Duodenal mucosa (tissue), 2 donors: ENCODE measurements at regions not wholly inside any gene's neighbourhood (a gene's known extent, or its start where the extent isn't known, plus 50 kb on each side); places are given as distances from the start of the nearest gene placed in this dataset.

Experiments
- H3K27ac ChIP-seq: one replicate; pipeline ENCODE4 v1.7.0; 2013; ENCODE audit warnings: low read depth, low read length
- H3K27me3 ChIP-seq, 2 donors: one replicate each; pipeline ENCODE4 v1.7.0; 2013; ENCODE audit warnings: low read length in 2 of 2, control low read depth in 1 of 2; ENCODE audit not compliant: insufficient read depth in 2 of 2, control insufficient read depth in 1 of 2
- H3K36me3 ChIP-seq, 2 donors: one replicate each; pipeline ENCODE4 v1.7.0; 2013; ENCODE audit warnings: low read length in 2 of 2, control low read depth in 1 of 2; ENCODE audit not compliant: insufficient read depth in 2 of 2, control insufficient read depth in 1 of 2
- H3K4me1 ChIP-seq, 2 donors: one replicate each; pipeline ENCODE4 v1.7.0; 2013; ENCODE audit warnings: low read length in 2 of 2, control low read depth in 1 of 2; ENCODE audit not compliant: insufficient read depth in 2 of 2, control insufficient read depth in 1 of 2
- H3K4me3 ChIP-seq, 2 donors: one replicate each; pipeline ENCODE4 v1.7.0; 2013; ENCODE audit warnings: low read length in 2 of 2, low read depth in 1 of 2
- H3K9ac ChIP-seq, 2 donors: one replicate each; pipeline ENCODE4 v1.7.0; 2013; ENCODE audit warnings: low read length in 2 of 2, low read depth in 1 of 2
- H3K9me3 ChIP-seq, 2 donors: one replicate each; pipeline ENCODE4 v1.7.0; 2013; ENCODE audit warnings: low read length in 2 of 2, control low read depth in 1 of 2; ENCODE audit not compliant: control insufficient read depth in 1 of 2

DNA sequence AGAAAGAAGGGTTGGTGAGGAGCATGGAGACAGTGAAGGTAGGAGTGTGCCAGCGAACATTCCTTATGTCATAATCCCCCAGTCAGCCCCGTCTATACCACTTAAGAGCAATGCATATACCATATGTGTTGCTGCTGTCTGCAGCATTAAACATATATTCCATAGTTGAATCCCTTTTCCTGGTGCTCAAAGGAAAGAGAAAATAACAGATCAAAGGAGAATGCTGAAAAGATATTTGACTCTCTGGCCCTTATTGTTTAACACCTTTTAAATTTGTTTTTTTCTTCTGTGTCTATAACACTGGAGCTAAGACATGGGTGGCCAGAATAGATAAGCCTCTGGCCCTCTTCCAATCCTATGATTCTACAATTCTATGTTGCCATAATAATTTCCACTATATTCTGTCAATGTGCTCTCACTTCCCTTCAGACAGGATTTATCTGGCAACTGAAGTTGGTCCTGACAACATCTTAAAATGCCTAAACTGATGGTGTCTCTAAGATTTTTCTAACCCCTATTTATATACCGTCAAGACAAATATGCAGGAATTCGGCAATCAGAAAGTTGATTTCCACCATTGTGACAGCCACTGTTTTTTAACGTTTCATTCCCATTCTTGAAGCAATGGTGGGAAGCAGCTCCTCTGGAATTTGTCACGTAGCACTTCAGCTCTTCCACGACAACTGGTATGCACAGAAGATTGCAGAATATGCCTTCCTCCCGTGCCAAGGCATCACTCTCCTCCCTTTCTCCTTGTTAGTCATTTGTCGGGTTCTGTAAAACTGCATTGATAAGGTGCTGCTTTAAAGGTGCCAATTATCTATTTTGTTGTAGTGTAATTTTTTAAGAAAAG lies 204.7 kb downstream of the BCAT1 start:
- no peaks in the 10 kb centered on the region for H3K27me3 ChIP-seq
- H3K9me3 ChIP-seq = no peaks in the 10 kb centered on the region
- no peaks in the 10 kb centered on the region for H3K36me3 ChIP-seq
- H3K4me1 ChIP-seq = no peaks in the 10 kb centered on the region
- no peak overlapping the region for H3K27ac ChIP-seq
- H3K4me3 ChIP-seq = no peak overlapping the region
- no peak overlapping the region for H3K9ac ChIP-seq

DNA sequence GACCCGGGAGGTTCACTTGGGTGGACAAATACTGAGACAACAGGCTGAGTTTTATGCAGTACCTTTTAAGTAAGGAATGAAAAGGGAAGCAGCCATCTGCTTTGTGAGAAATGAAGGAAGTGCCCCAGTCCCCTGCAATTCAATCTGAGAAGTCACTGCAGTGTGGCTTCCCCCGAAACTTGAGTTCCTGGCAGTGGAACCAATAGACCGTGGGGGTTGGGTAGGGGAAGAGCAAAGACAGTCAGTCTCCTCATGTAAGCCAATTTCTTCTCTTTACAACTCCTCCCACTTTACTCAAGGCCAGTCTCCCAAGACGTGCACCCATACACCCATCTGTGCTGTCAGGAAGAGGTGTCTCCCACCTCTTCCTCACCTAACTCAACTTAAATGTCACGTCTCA lies 206.5 kb downstream of the BCAT1 start:
- Histone ChIP-seq H3K36me3 (no peaks in the 10 kb centered on the region), H3K27me3 (no peaks in the 10 kb centered on the region), H3K4me1 (no peaks in the 10 kb centered on the region), H3K4me3 (no peak overlapping the region), H3K9me3 (no peaks in the 10 kb centered on the region), H3K27ac (no peak overlapping the region), H3K9ac (no peak overlapping the region)

- Histone ChIP-seq H3K36me3 (no peaks in the 10 kb centered on the region), H3K9me3 (no peaks in the 10 kb centered on the region), H3K27me3 (no peaks in the 10 kb centered on the region), H3K9ac (no peak overlapping the region), H3K4me3 (no peak overlapping the region), H3K27ac (no peak overlapping the region), H3K4me1 (no peaks in the 10 kb centered on the region)
These were observed 207.7 kb downstream of the BCAT1 start for GRCh38 chr12:24741216-24741615.

DNA sequence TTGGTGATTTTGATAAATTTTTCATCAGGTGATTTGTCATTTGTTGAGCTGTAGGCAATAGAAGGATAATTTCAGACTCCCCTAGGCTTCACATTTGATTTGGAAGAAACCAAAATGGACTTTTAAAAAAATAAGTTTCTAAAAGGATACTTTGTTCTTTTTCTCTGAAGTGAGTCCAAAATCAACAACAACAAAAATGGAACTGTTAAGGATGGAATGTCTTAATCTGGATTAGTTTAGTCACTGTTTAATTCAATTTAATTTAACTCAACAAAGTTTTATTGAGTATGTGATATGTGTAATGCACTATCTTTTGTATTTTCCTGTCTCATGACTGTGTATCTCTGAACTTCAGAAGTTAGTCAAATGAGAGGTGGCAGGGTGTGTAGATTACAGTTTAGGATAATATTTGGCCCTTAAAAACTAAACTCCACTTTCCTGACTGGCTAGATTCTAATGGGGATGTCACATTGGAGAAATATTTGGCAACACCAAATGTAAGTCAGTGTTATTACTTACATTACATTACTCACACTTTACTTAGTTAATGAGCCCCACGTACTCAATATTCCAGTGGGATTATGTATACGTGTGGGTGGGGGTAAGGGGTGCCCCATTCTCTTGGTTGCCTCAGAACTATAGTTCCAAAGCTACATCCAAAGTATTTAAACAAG lies 209.7 kb downstream of the BCAT1 start:
- H3K4me1 ChIP-seq = no peaks in the 10 kb centered on the region
- no peak overlapping the region for H3K27ac ChIP-seq
- H3K36me3 ChIP-seq = no peaks in the 10 kb centered on the region
- no peak overlapping the region for H3K4me3 ChIP-seq
- no peak overlapping the region for H3K9ac ChIP-seq
- H3K27me3 ChIP-seq = no peaks in the 10 kb centered on the region
- no peaks in the 10 kb centered on the region for H3K9me3 ChIP-seq

DNA sequence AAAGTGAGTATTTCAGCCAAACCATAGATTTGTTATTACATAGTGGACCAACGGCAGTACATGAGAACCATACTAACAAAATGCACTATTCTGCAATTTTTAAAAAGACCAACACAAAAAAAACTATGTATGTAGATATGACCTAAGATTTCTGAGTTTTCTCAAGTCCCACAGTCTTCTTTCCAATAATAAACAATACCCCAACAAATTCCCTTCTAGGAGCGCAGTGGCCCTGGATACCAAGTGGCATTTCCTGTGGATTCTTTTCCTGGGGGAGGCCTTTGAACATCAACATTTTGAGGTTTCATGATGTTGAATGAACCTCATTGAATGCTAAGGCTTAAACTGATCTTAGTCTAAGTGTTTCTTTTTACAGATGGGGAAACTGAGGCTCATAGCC lies 210.5 kb downstream of the BCAT1 start:
- H3K36me3 ChIP-seq = no peaks in the 10 kb centered on the region
- no peaks in the 10 kb centered on the region for H3K4me1 ChIP-seq
- H3K27me3 ChIP-seq = no peaks in the 10 kb centered on the region
- H3K9ac ChIP-seq = no peak overlapping the region
- H3K4me3 ChIP-seq = no peak overlapping the region
- no peaks in the 10 kb centered on the region for H3K9me3 ChIP-seq
- H3K27ac ChIP-seq = no peak overlapping the region

- Histone ChIP-seq H3K4me1 (no peaks in the 10 kb centered on the region), H3K9me3 (no peaks in the 10 kb centered on the region), H3K9ac (no peak overlapping the region), H3K27me3 (no peaks in the 10 kb centered on the region), H3K4me3 (no peak overlapping the region), H3K27ac (no peak overlapping the region), H3K36me3 (no peaks in the 10 kb centered on the region)
These were observed 217.3 kb downstream of the BCAT1 start for GRCh38 chr12:24731596-24731995.

- Histone ChIP-seq H3K9me3 (no peaks in the 10 kb centered on the region), H3K27me3 (no peaks in the 10 kb centered on the region), H3K9ac (no peak overlapping the region), H3K4me3 (no peak overlapping the region), H3K27ac (no peak overlapping the region), H3K4me1 (no peaks in the 10 kb centered on the region), H3K36me3 (no peaks in the 10 kb centered on the region)
These were observed 218.4 kb downstream of the BCAT1 start for GRCh38 chr12:24730489-24730896.

GRCh38 chr12:24728826-24729225 lies 220.1 kb downstream of the BCAT1 start:
- Histone ChIP-seq H3K4me1 (no peaks in the 10 kb centered on the region), H3K27ac (no peak overlapping the region), H3K27me3 (no peaks in the 10 kb centered on the region), H3K9ac (no peak overlapping the region), H3K36me3 (no peaks in the 10 kb centered on the region), H3K9me3 (no peaks in the 10 kb centered on the region), H3K4me3 (no peak overlapping the region)

GRCh38 chr12:24728366-24728765 lies 220.5 kb downstream of the BCAT1 start:
- Histone ChIP-seq H3K36me3 (no peaks in the 10 kb centered on the region), H3K4me3 (no peak overlapping the region), H3K9ac (no peak overlapping the region), H3K4me1 (no peaks in the 10 kb centered on the region), H3K9me3 (no peaks in the 10 kb centered on the region), H3K27me3 (no peaks in the 10 kb centered on the region), H3K27ac (no peak overlapping the region)

DNA sequence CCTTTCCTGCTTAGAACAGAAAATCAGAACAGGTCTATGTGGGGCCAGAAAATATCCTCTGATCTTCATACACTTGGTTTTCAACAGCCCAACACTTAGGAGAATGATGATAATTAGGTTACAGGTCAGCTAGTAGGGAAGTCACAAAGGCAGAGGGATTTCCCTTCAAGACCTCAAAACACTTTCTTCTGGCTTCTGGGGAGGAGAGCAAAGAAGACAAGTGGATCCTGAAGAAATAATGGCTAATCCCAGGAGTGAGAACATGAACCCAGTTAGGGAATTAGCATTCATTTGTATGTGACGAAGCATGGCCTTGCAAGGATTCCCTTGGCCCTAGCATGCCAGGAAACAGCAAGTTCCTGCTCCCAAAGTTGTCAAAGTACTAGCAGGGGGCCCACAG lies 223.3 kb downstream of the BCAT1 start:
- Histone ChIP-seq H3K4me3 (no peak overlapping the region), H3K36me3 (no peaks in the 10 kb centered on the region), H3K9me3 (no peaks in the 10 kb centered on the region), H3K4me1 (no peaks in the 10 kb centered on the region), H3K27ac (no peak overlapping the region), H3K27me3 (no peaks in the 10 kb centered on the region), H3K9ac (no peak overlapping the region)
